ENCODE measurements at regions not wholly inside any gene's neighbourhood (a gene's known extent, or its start where the extent isn't known, plus 50 kb on each side); places are given as distances from the start of the nearest gene placed in this dataset.

GRCh38 chr3:82293435-82293834, 532.0 kb upstream of the GBE1 start:
- Histone ChIP-seq H2BK12ac (ENCODE audit: low read length in 2 of 2) (no peak overlapping the region), H3K36me3 (ENCODE audit: control insufficient read depth in 1 of 2, insufficient read depth in 2 of 2, low read depth in 1 of 2, low read length in 2 of 2) (no peaks in the 10 kb centered on the region), H3K27ac (ENCODE audit: low read length, poor library complexity, severe bottlenecking) (no peak overlapping the region), H4K91ac (ENCODE audit: low read length) (no peak overlapping the region), H3K79me1 (replicated peaks; ENCODE audit: low read length, poor library complexity, severe bottlenecking) (no peaks in the 10 kb centered on the region), H2BK5ac (ENCODE audit: low read depth, low read length, poor library complexity, severe bottlenecking) (no peak overlapping the region), H2BK15ac (ENCODE audit: low read depth, poor library complexity, severe bottlenecking) (no peak overlapping the region), H3K23ac (ENCODE audit: low read length in 2 of 2) (no peak overlapping the region), H3K18ac (ENCODE audit: low read depth in 1 of 2, low read length in 2 of 2) (no peak overlapping the region), H3K4me1 (ENCODE audit: control insufficient read depth, insufficient read depth, low read depth, low read length) (no peaks in the 10 kb centered on the region), H3K4me3 (ENCODE audit: insufficient read depth in 1 of 2, low read depth in 1 of 2, low read length in 2 of 2) (no peak overlapping the region), H2BK120ac (ENCODE audit: low read depth, low read length) (no peak overlapping the region), H3K4me2 (ENCODE audit: low read length, poor library complexity, severe bottlenecking) (no peak overlapping the region), H3K9ac (ENCODE audit: low read length) (no peak overlapping the region), H2AFZ (ENCODE audit: low read depth, low read length) (no peak overlapping the region), H3K27me3 (ENCODE audit: control insufficient read depth in 1 of 2, insufficient read depth in 1 of 2, low read length in 2 of 2) (no peaks in the 10 kb centered on the region), H2AK5ac (ENCODE audit: low read length, severe bottlenecking) (no peak overlapping the region), H3K4ac (ENCODE audit: low read depth in 1 of 2, low read length in 2 of 2) (no peak overlapping the region), H4K8ac (ENCODE audit: low read length) (no peak overlapping the region), H3K14ac (ENCODE audit: low read length in 2 of 2) (no peak overlapping the region), H3K9me3 (ENCODE audit: control insufficient read depth, low read length) (peaks cover 2% of the 10 kb centered on the region)
- WGBS: no CpG with 5 or more reads among the region's 1 CpG
- DNase-seq: no peak

GRCh38 chr3:82287562-82287961, 526.1 kb upstream of the GBE1 start:
- no peak overlapping the region for H4K8ac ChIP-seq (ENCODE audit: low read length)
- 86% methylated on average over 3 of the region's 3 CpGs for WGBS
- H3K4me2 ChIP-seq (ENCODE audit: low read length, poor library complexity, severe bottlenecking): no peak overlapping the region
- H3K27ac ChIP-seq (ENCODE audit: low read length, poor library complexity, severe bottlenecking): no peak overlapping the region
- H3K79me1 ChIP-seq (replicated peaks; ENCODE audit: low read length, poor library complexity, severe bottlenecking): no peaks in the 10 kb centered on the region
- H2AFZ ChIP-seq (ENCODE audit: low read depth, low read length): no peak overlapping the region
- no peak overlapping the region for H3K14ac ChIP-seq (ENCODE audit: low read length in 2 of 2)
- H3K27me3 ChIP-seq (ENCODE audit: control insufficient read depth in 1 of 2, insufficient read depth in 1 of 2, low read length in 2 of 2): no peaks in the 10 kb centered on the region
- H2BK5ac ChIP-seq (ENCODE audit: low read depth, low read length, poor library complexity, severe bottlenecking): no peak overlapping the region
- no peak overlapping the region for H2BK120ac ChIP-seq (ENCODE audit: low read depth, low read length)
- no peak overlapping the region for H3K4ac ChIP-seq (ENCODE audit: low read depth in 1 of 2, low read length in 2 of 2)
- H3K36me3 ChIP-seq (ENCODE audit: control insufficient read depth in 1 of 2, insufficient read depth in 2 of 2, low read depth in 1 of 2, low read length in 2 of 2): no peaks in the 10 kb centered on the region
- no peak overlapping the region for H2BK12ac ChIP-seq (ENCODE audit: low read length in 2 of 2)
- no peaks in the 10 kb centered on the region for H3K4me1 ChIP-seq (ENCODE audit: control insufficient read depth, insufficient read depth, low read depth, low read length)
- no peak overlapping the region for H3K18ac ChIP-seq (ENCODE audit: low read depth in 1 of 2, low read length in 2 of 2)
- no peak overlapping the region for H4K91ac ChIP-seq (ENCODE audit: low read length)
- no peak overlapping the region for H2AK5ac ChIP-seq (ENCODE audit: low read length, severe bottlenecking)
- H3K23ac ChIP-seq (ENCODE audit: low read length in 2 of 2): no peak overlapping the region
- H3K9ac ChIP-seq (ENCODE audit: low read length): no peak overlapping the region
- no peak for DNase-seq
- H3K9me3 ChIP-seq (ENCODE audit: control insufficient read depth, low read length): peaks cover 6% of the 10 kb centered on the region
- H3K4me3 ChIP-seq (ENCODE audit: insufficient read depth in 1 of 2, low read depth in 1 of 2, low read length in 2 of 2): no peak overlapping the region
- H2BK15ac ChIP-seq (ENCODE audit: low read depth, poor library complexity, severe bottlenecking): no peak overlapping the region

GRCh38 chr3:82281205-82281604, 519.8 kb upstream of the GBE1 start:
- no peak for DNase-seq
- 80% methylated on average over 3 of the region's 3 CpGs for WGBS
- no peak overlapping the region for H2BK12ac ChIP-seq (ENCODE audit: low read length in 2 of 2)
- no peak overlapping the region for H3K23ac ChIP-seq (ENCODE audit: low read length in 2 of 2)
- no peak overlapping the region for H3K18ac ChIP-seq (ENCODE audit: low read depth in 1 of 2, low read length in 2 of 2)
- no peak overlapping the region for H3K14ac ChIP-seq (ENCODE audit: low read length in 2 of 2)
- no peak overlapping the region for H3K4me2 ChIP-seq (ENCODE audit: low read length, poor library complexity, severe bottlenecking)
- H4K91ac ChIP-seq (ENCODE audit: low read length): no peak overlapping the region
- no peak overlapping the region for H3K27ac ChIP-seq (ENCODE audit: low read length, poor library complexity, severe bottlenecking)
- H4K8ac ChIP-seq (ENCODE audit: low read length): no peak overlapping the region
- no peaks in the 10 kb centered on the region for H3K36me3 ChIP-seq (ENCODE audit: control insufficient read depth in 1 of 2, insufficient read depth in 2 of 2, low read depth in 1 of 2, low read length in 2 of 2)
- no peak overlapping the region for H2BK15ac ChIP-seq (ENCODE audit: low read depth, poor library complexity, severe bottlenecking)
- H3K79me1 ChIP-seq (replicated peaks; ENCODE audit: low read length, poor library complexity, severe bottlenecking): no peaks in the 10 kb centered on the region
- no peaks in the 10 kb centered on the region for H3K27me3 ChIP-seq (ENCODE audit: control insufficient read depth in 1 of 2, insufficient read depth in 1 of 2, low read length in 2 of 2)
- H3K9ac ChIP-seq (ENCODE audit: low read length): no peak overlapping the region
- no peak overlapping the region for H2BK5ac ChIP-seq (ENCODE audit: low read depth, low read length, poor library complexity, severe bottlenecking)
- H3K4ac ChIP-seq (ENCODE audit: low read depth in 1 of 2, low read length in 2 of 2): no peak overlapping the region
- H3K9me3 ChIP-seq (ENCODE audit: control insufficient read depth, low read length): no peaks in the 10 kb centered on the region
- H2BK120ac ChIP-seq (ENCODE audit: low read depth, low read length): no peak overlapping the region
- no peaks in the 10 kb centered on the region for H3K4me1 ChIP-seq (ENCODE audit: control insufficient read depth, insufficient read depth, low read depth, low read length)
- no peak overlapping the region for H3K4me3 ChIP-seq (ENCODE audit: insufficient read depth in 1 of 2, low read depth in 1 of 2, low read length in 2 of 2)
- H2AFZ ChIP-seq (ENCODE audit: low read depth, low read length): no peak overlapping the region
- no peak overlapping the region for H2AK5ac ChIP-seq (ENCODE audit: low read length, severe bottlenecking)

- Histone ChIP-seq H3K18ac (ENCODE audit: low read depth in 1 of 2, low read length in 2 of 2) (no peak overlapping the region), H3K79me1 (replicated peaks; ENCODE audit: low read length, poor library complexity, severe bottlenecking) (no peaks in the 10 kb centered on the region), H3K4me3 (ENCODE audit: insufficient read depth in 1 of 2, low read depth in 1 of 2, low read length in 2 of 2) (no peak overlapping the region), H2BK15ac (ENCODE audit: low read depth, poor library complexity, severe bottlenecking) (no peak overlapping the region), H2AK5ac (ENCODE audit: low read length, severe bottlenecking) (no peak overlapping the region), H4K91ac (ENCODE audit: low read length) (no peak overlapping the region), H3K4ac (ENCODE audit: low read depth in 1 of 2, low read length in 2 of 2) (no peak overlapping the region), H3K4me1 (ENCODE audit: control insufficient read depth, insufficient read depth, low read depth, low read length) (no peaks in the 10 kb centered on the region), H3K27me3 (ENCODE audit: control insufficient read depth in 1 of 2, insufficient read depth in 1 of 2, low read length in 2 of 2) (no peaks in the 10 kb centered on the region), H2AFZ (ENCODE audit: low read depth, low read length) (no peak overlapping the region), H3K14ac (ENCODE audit: low read length in 2 of 2) (no peak overlapping the region), H3K9me3 (ENCODE audit: control insufficient read depth, low read length) (peaks cover 3% of the 10 kb centered on the region), H3K36me3 (ENCODE audit: control insufficient read depth in 1 of 2, insufficient read depth in 2 of 2, low read depth in 1 of 2, low read length in 2 of 2) (no peaks in the 10 kb centered on the region), H3K9ac (ENCODE audit: low read length) (no peak overlapping the region), H2BK12ac (ENCODE audit: low read length in 2 of 2) (no peak overlapping the region), H3K23ac (ENCODE audit: low read length in 2 of 2) (no peak overlapping the region), H3K4me2 (ENCODE audit: low read length, poor library complexity, severe bottlenecking) (no peak overlapping the region), H4K8ac (ENCODE audit: low read length) (no peak overlapping the region), H2BK120ac (ENCODE audit: low read depth, low read length) (no peak overlapping the region), H2BK5ac (ENCODE audit: low read depth, low read length, poor library complexity, severe bottlenecking) (no peak overlapping the region), H3K27ac (ENCODE audit: low read length, poor library complexity, severe bottlenecking) (no peak overlapping the region)
- WGBS: 43% methylated on average over 1 of the region's 1 CpG
- DNase-seq: no peak
Measured at GRCh38 chr3:82276992-82277391, 515.5 kb upstream of the GBE1 start.

Measured in mesenchymal stem cell (in vitro differentiated cells and primary cell).